WTC11 (cell line): ENCODE measurements at regions not wholly inside any gene's neighbourhood (a gene's known extent, or its start where the extent isn't known, plus 50 kb on each side); places are given as distances from the start of the nearest gene placed in this dataset.

ENCODE experiments used
- ATAC-seq: fragments of 200-7000 bp; cut with Tn5 transposase; 2 replicates; pipeline ENCODE4 v1.10.0; 2021; ENCODE audit warnings: mild to moderate bottlenecking, moderate library complexity
- CTCF ChIA-PET: fragments of 300-600 bp; sonication (Branson Sonifier 250); formaldehyde crosslinking; loops from one replicate; lab custom pipeline; 2021; ENCODE audit warnings: antibody characterized with exemption; lab: Charles Lee
- POLR2A ChIA-PET: fragments of 350-600 bp; sonication (Branson Sonifier 250); formaldehyde crosslinking; loops from one replicate; lab custom pipeline; 2021; ENCODE audit warnings: antibody characterized with exemption; lab: Charles Lee
- DNase-seq: peaks from one replicate; pipeline ENCODE4 v3.0.0; 2021; ENCODE audit warnings: low spot score
- H3K27ac Mint-ChIP-seq: 2 replicates; pipeline ENCODE4 v1.8.0; 2021; ENCODE audit warnings: mixed read lengths
- H3K27me3 Mint-ChIP-seq: 2 replicates; pipeline ENCODE4 v1.8.0; 2021; ENCODE audit warnings: low read depth, mild to moderate bottlenecking, moderate library complexity, mixed read lengths
- H3K36me3 Mint-ChIP-seq: 2 replicates; pipeline ENCODE4 v1.8.0; 2021; ENCODE audit warnings: mixed read lengths
- H3K4me1 Mint-ChIP-seq: 2 replicates; pipeline ENCODE4 v1.8.0; 2022; ENCODE audit warnings: mixed read lengths
- H3K4me3 Mint-ChIP-seq: 2 replicates; pipeline ENCODE4 v1.8.0; 2021; ENCODE audit warnings: mild to moderate bottlenecking, moderate library complexity, mixed read lengths
- H3K9me3 Mint-ChIP-seq: 2 replicates; pipeline ENCODE4 v1.8.0; 2021; ENCODE audit warnings: mixed read lengths
- CBFB ChIP-seq: sonication (generic); formaldehyde crosslinking; IDR thresholded peaks from 2 replicates; pipeline ENCODE4 v1.8.1; 2022; ENCODE audit warnings: mild to moderate bottlenecking, low read depth, missing genetic modification reagents
- CREB1 ChIP-seq: sonication (generic); formaldehyde crosslinking; IDR thresholded peaks from 2 replicates; pipeline ENCODE4 v1.8.0; 2023; ENCODE audit warnings: mild to moderate bottlenecking, missing genetic modification reagents
- CTCF ChIP-seq: fragments of 200-600 bp; IDR thresholded peaks from 2 replicates; pipeline ENCODE4 v1.8.0; 2022; ENCODE audit warnings: antibody characterized with exemption
- EMX1 ChIP-seq: fragments of 250-450 bp; sonication (Bioruptor Pico); IDR thresholded peaks from 2 replicates; pipeline ENCODE4 v1.8.0; 2021; ENCODE audit warnings: mild to moderate bottlenecking
- ESRRA ChIP-seq: sonication (generic); formaldehyde crosslinking; IDR thresholded peaks from 2 replicates; pipeline ENCODE4 v1.8.1; 2022; ENCODE audit warnings: mild to moderate bottlenecking, missing genetic modification reagents, borderline replicate concordance
- JAZF1 ChIP-seq: fragments of 250-450 bp; sonication (Bioruptor Pico); IDR thresholded peaks from 2 replicates; pipeline ENCODE4 v1.9.0; 2021; ENCODE audit warnings: moderate library complexity, mild to moderate bottlenecking, inconsistent platforms
- MLX ChIP-seq: sonication (generic); formaldehyde crosslinking; IDR thresholded peaks from 2 replicates; pipeline ENCODE4 v1.8.1; 2023; ENCODE audit warnings: mild to moderate bottlenecking, missing genetic modification reagents, moderate library complexity
- MXD4 ChIP-seq: fragments of 250-450 bp; sonication (Bioruptor Pico); IDR thresholded peaks from 2 replicates; pipeline ENCODE4 v1.8.0; 2021; ENCODE audit warnings: mild to moderate bottlenecking, moderate library complexity, borderline replicate concordance
- NR3C1 ChIP-seq: sonication (generic); formaldehyde crosslinking; conservative IDR thresholded peaks from 2 replicates; pipeline ENCODE4 v1.8.1; 2023; ENCODE audit warnings: low read depth, mild to moderate bottlenecking, missing genetic modification reagents
- OVOL2 ChIP-seq: fragments of 250-450 bp; sonication (Bioruptor Pico); IDR thresholded peaks from 2 replicates; pipeline ENCODE4 v1.9.0; 2021; ENCODE audit warnings: mild to moderate bottlenecking, borderline replicate concordance
- PRRX2 ChIP-seq: fragments of 250-450 bp; sonication (Bioruptor Pico); IDR thresholded peaks from 2 replicates; pipeline ENCODE4 v1.8.0; 2021; ENCODE audit warnings: mild to moderate bottlenecking
- ZNF138 ChIP-seq: sonication (generic); formaldehyde crosslinking; conservative IDR thresholded peaks from 2 replicates; pipeline ENCODE4 v1.8.1; 2022; ENCODE audit warnings: mild to moderate bottlenecking, moderate library complexity, missing genetic modification reagents
- ZNF263 ChIP-seq: sonication (generic); formaldehyde crosslinking; IDR thresholded peaks from 2 replicates; pipeline ENCODE4 v1.8.1; 2022; ENCODE audit warnings: low read depth, mild to moderate bottlenecking, moderate library complexity, missing genetic modification reagents
- ZNF281 ChIP-seq: sonication (generic); formaldehyde crosslinking; IDR thresholded peaks from 2 replicates; pipeline ENCODE4 v1.8.0; 2023; ENCODE audit warnings: mild to moderate bottlenecking, missing genetic modification reagents
- ZNF423 ChIP-seq: fragments of 250-450 bp; sonication (Bioruptor Pico); IDR thresholded peaks from 2 replicates; pipeline ENCODE4 v2.1.2; 2022; ENCODE audit warnings: mild to moderate bottlenecking, moderate library complexity

GRCh38 chr4:186943411-186943810 is 219.8 kb upstream of the FAT1 start:
- no peak for ATAC-seq
- no peaks in the 10 kb centered on the region for H3K36me3 Mint-ChIP-seq
- POLR2A ChIA-PET: no interaction called here
- no peak for DNase-seq
- CTCF ChIA-PET: no interaction called here
- no peak overlapping the region for H3K4me3 Mint-ChIP-seq
- peaks cover 31% of the 10 kb centered on the region for H3K4me1 Mint-ChIP-seq
- no peaks in the 10 kb centered on the region for H3K9me3 Mint-ChIP-seq
- no peak for TF ChIP-seq MLX (CRISPR knock-in tag)
- no peak for TF ChIP-seq CREB1 (CRISPR knock-in tag)
- TF ChIP-seq PRRX2 (CRISPR knock-in tag): no peak
- no peak for TF ChIP-seq JAZF1 (CRISPR knock-in tag)
- TF ChIP-seq NR3C1 (CRISPR knock-in tag): no peak
- TF ChIP-seq ZNF263: no peak
- no peak for TF ChIP-seq ESRRA (CRISPR knock-in tag)
- no peak overlapping the region for H3K27ac Mint-ChIP-seq
- no peaks in the 10 kb centered on the region; the same call in 1 of the 2 replicates for H3K27me3 Mint-ChIP-seq

- Mint-ChIP-seq H3K36me3 (no peaks in the 10 kb centered on the region), H3K4me3 (no peak overlapping the region), H3K27ac (no peak overlapping the region), H3K27me3 (no peaks in the 10 kb centered on the region; the same call in 1 of the 2 replicates), H3K9me3 (no peaks in the 10 kb centered on the region), H3K4me1 (peaks cover 38% of the 10 kb centered on the region)
- no peak for TF ChIP-seq OVOL2 (CRISPR knock-in tag)
- no peak for TF ChIP-seq EMX1 (CRISPR knock-in tag)
- TF ChIP-seq CREB1 (CRISPR knock-in tag): no peak
- TF ChIP-seq CBFB (CRISPR knock-in tag): no peak
- TF ChIP-seq MXD4 (CRISPR knock-in tag): no peak
- ATAC-seq (no peak), DNase-seq (peak; percentile 12)
- POLR2A ChIA-PET: no interaction called here
- CTCF ChIA-PET: interaction anchor here (0.8 to 1.6 kb wide), 2 partner anchors 57 to 218 kb away, joined by 3 to 4 read pairs; no protein-coding TSS in a partner anchor
These were observed 222.5 kb upstream of the FAT1 start for GRCh38 chr4:186946136-186946535.

GRCh38 chr4:186946682-186947294 is 223.1 kb upstream of the FAT1 start:
- POLR2A ChIA-PET: no interaction called here
- TF ChIP-seq ZNF423 (CRISPR knock-in tag) (peak; percentile 67; the same call in 1 of the 2 replicates), PRRX2 (CRISPR knock-in tag) (no peak)
- TF ChIP-seq, all 79 proteins: peak for 1
- no peaks in the 10 kb centered on the region; the same call in 1 of the 2 replicates for H3K27me3 Mint-ChIP-seq
- no peak overlapping the region for H3K27ac Mint-ChIP-seq
- H3K36me3 Mint-ChIP-seq: no peaks in the 10 kb centered on the region
- ATAC-seq (peak; percentile 87), DNase-seq (peak; percentile 51)
- no peak overlapping the region for H3K4me3 Mint-ChIP-seq
- CTCF ChIA-PET: interaction anchor here (0.6 to 1.6 kb wide), 3 partner anchors 57 to 651 kb away, joined by 3 to 4 read pairs (median 3); no protein-coding TSS in a partner anchor
- peaks cover 42% of the 10 kb centered on the region for H3K4me1 Mint-ChIP-seq
- H3K9me3 Mint-ChIP-seq: no peaks in the 10 kb centered on the region

GRCh38 chr4:186948361-186949242 is 224.9 kb upstream of the FAT1 start:
- ChIA-PET POLR2A (no interaction called here), CTCF (interaction anchor here (0.7 to 1.2 kb wide), 3 partner anchors 129 to 431 kb away, joined by 3 to 4 read pairs (median 3); partner anchors contain the start of gene FAT1)
- TF ChIP-seq ZNF138 (CRISPR knock-in tag) (no peak), ESRRA (CRISPR knock-in tag) (no peak), ZNF281 (CRISPR knock-in tag) (no peak), CTCF (peak; percentile 46)
- peaks cover 37% of the 10 kb centered on the region for H3K4me1 Mint-ChIP-seq
- H3K27me3 Mint-ChIP-seq: no peaks in the 10 kb centered on the region; the same call in 1 of the 2 replicates
- H3K9me3 Mint-ChIP-seq: no peaks in the 10 kb centered on the region
- DNase-seq (peak; percentile 68), ATAC-seq (peak; percentile 92)
- H3K27ac Mint-ChIP-seq: no peak overlapping the region
- no peak overlapping the region for H3K4me3 Mint-ChIP-seq
- no peaks in the 10 kb centered on the region for H3K36me3 Mint-ChIP-seq
